Liver (tissue), 8 donors: ENCODE measurements at regions not wholly inside any gene's neighbourhood (a gene's known extent, or its start where the extent isn't known, plus 50 kb on each side); places are given as distances from the start of the nearest gene placed in this dataset.

Experiments used
- DNase-seq: peaks from one replicate; pipeline ENCODE4 v3.0.0-alpha.2; 2017; ENCODE audit warnings: low spot score
- H3K27ac ChIP-seq, 2 donors: one replicate each; pipeline ENCODE4 v1.7.0; 2013; ENCODE audit warnings: inconsistent platforms in 2 of 2, low read length in 2 of 2, control low read depth in 1 of 2, low read depth in 1 of 2, mild to moderate bottlenecking in 1 of 2
- H3K27me3 ChIP-seq, 4 donors: one replicate each; pipeline versions ENCODE4 v1.6.1 to v1.7.0; 2013; ENCODE audit warnings: low read length in 3 of 4, inconsistent platforms in 1 of 4, mild to moderate bottlenecking in 1 of 4, moderate library complexity in 1 of 4; ENCODE audit not compliant: control insufficient read depth in 4 of 4, insufficient read depth in 4 of 4
- H3K36me3 ChIP-seq, 4 donors: one replicate each; pipeline versions ENCODE4 v1.6.1 to v1.7.0; 2013; ENCODE audit warnings: low read length in 3 of 4, mild to moderate bottlenecking in 3 of 4, low read depth in 1 of 4, moderate library complexity in 1 of 4; ENCODE audit not compliant: control insufficient read depth in 4 of 4, insufficient read depth in 3 of 4
- H3K4me1 ChIP-seq, 4 donors: one replicate each; pipeline versions ENCODE4 v1.6.1 to v1.7.0; 2013; ENCODE audit warnings: low read length in 3 of 4, mild to moderate bottlenecking in 3 of 4, moderate library complexity in 1 of 4; ENCODE audit not compliant: control insufficient read depth in 4 of 4, insufficient read depth in 4 of 4
- H3K4me3 ChIP-seq, 3 donors: one replicate each; pipeline versions ENCODE4 v1.6.1 to v1.7.0; 2013; ENCODE audit warnings: low read length in 3 of 3, control low read depth in 1 of 3, low read depth in 1 of 3, mild to moderate bottlenecking in 1 of 3
- H3K9ac ChIP-seq, 2 donors: one replicate each; pipeline ENCODE4 v1.7.0; 2013; ENCODE audit warnings: low read length in 2 of 2, mild to moderate bottlenecking in 2 of 2, moderate library complexity in 2 of 2, control low read depth in 1 of 2, low read depth in 1 of 2
- H3K9me3 ChIP-seq, 4 donors: one replicate each; pipeline versions ENCODE4 v1.6.1 to v1.7.0; 2013; ENCODE audit warnings: low read length in 3 of 4; ENCODE audit not compliant: control insufficient read depth in 4 of 4
- EGR1 ChIP-seq, 2 donors: IDR thresholded peaks; 2 replicates each; pipeline ENCODE4 v1.6.1; 2016 to 2018; ENCODE audit warnings: antibody characterized with exemption in 2 of 2, low read depth in 2 of 2
- FOXA1 ChIP-seq: IDR thresholded peaks from 2 replicates; pipeline ENCODE4 v1.6.1; 2016; ENCODE audit warnings: antibody characterized with exemption
- FOXA2 ChIP-seq: IDR thresholded peaks from 2 replicates; pipeline ENCODE4 v1.6.1; 2016; ENCODE audit warnings: antibody characterized with exemption
- GABPA ChIP-seq, 2 donors: IDR thresholded peaks in 1 of 2; conservative IDR thresholded peaks in 1 of 2; 2 replicates each; pipeline ENCODE4 v1.6.1; 2016; ENCODE audit warnings: antibody characterized with exemption in 2 of 2, mild to moderate bottlenecking in 1 of 2, moderate library complexity in 1 of 2
- HNF4A ChIP-seq, 2 donors: conservative IDR thresholded peaks; 2 replicates each; pipeline ENCODE4 v1.6.1; 2016; ENCODE audit warnings: antibody characterized with exemption in 2 of 2, mild to moderate bottlenecking in 2 of 2
- HNF4G ChIP-seq: IDR thresholded peaks from 2 replicates; pipeline ENCODE4 v1.6.1; 2016; ENCODE audit warnings: antibody characterized with exemption
- JUND ChIP-seq, 2 donors: IDR thresholded peaks; 2 replicates each; pipeline ENCODE4 v1.6.1; 2016; ENCODE audit warnings: antibody characterized with exemption in 2 of 2
- NR2F2 ChIP-seq: IDR thresholded peaks from 2 replicates; pipeline ENCODE4 v1.6.1; 2016; ENCODE audit warnings: antibody characterized with exemption
- RAD21 ChIP-seq, 2 donors: IDR thresholded peaks; 2 replicates each; pipeline ENCODE4 v1.6.1; 2016; ENCODE audit warnings: antibody characterized with exemption in 2 of 2, mild to moderate bottlenecking in 2 of 2
- RXRA ChIP-seq, 2 donors: IDR thresholded peaks; 2 replicates each; pipeline ENCODE4 v1.6.1; 2017 to 2018; ENCODE audit warnings: antibody characterized with exemption in 2 of 2, mild to moderate bottlenecking in 1 of 2
- SP1 ChIP-seq: IDR thresholded peaks from 2 replicates; pipeline ENCODE4 v1.6.1; 2018; ENCODE audit warnings: antibody characterized with exemption, mild to moderate bottlenecking
- TAF1 ChIP-seq: conservative IDR thresholded peaks from 2 replicates; pipeline ENCODE4 v1.6.1; 2016; ENCODE audit warnings: antibody characterized with exemption, mild to moderate bottlenecking
- YY1 ChIP-seq: IDR thresholded peaks from 2 replicates; pipeline ENCODE4 v1.6.1; 2016; ENCODE audit warnings: antibody characterized with exemption, mild to moderate bottlenecking
- WGBS: extraction: QIAGEN DNeasy Blood & Tissue Kit; methylation state at CpG from one replicate; pipeline ENCODE4 v1.1.7; 2013; 5-methylcytosine and 5-hydroxymethylcytosine counted together
- TF ChIP-seq, protein P1 (sequence below): IDR thresholded peaks from 2 replicates; pipeline ENCODE4 v1.6.1; 2016; ENCODE audit warnings: antibody characterized with exemption
- TF ChIP-seq, protein P2 (sequence below): IDR thresholded peaks from 2 replicates; pipeline ENCODE4 v1.6.1; 2016; ENCODE audit warnings: antibody characterized with exemption
- TF ChIP-seq, protein P3 (sequence below): IDR thresholded peaks from 2 replicates; pipeline ENCODE4 v1.6.1; 2016; ENCODE audit warnings: antibody characterized with exemption
- TF ChIP-seq, protein P4 (sequence below): fragments of 150-350 bp; IDR thresholded peaks from 2 replicates; pipeline ENCODE4 v1.5.1; 2017; ENCODE audit warnings: improper control_type of control experiment, low read depth, low read length; ENCODE audit not compliant: missing input control
- TF ChIP-seq, protein P5 (sequence below): IDR thresholded peaks from 2 replicates; pipeline ENCODE4 v1.6.1; 2016; ENCODE audit warnings: antibody characterized with exemption, mild to moderate bottlenecking
- donor health status: healthy.
- donor health status: healthy.
- donor health status: healthy.
- donor health status: healthy.
- donor health status: healthy.

DNA sequence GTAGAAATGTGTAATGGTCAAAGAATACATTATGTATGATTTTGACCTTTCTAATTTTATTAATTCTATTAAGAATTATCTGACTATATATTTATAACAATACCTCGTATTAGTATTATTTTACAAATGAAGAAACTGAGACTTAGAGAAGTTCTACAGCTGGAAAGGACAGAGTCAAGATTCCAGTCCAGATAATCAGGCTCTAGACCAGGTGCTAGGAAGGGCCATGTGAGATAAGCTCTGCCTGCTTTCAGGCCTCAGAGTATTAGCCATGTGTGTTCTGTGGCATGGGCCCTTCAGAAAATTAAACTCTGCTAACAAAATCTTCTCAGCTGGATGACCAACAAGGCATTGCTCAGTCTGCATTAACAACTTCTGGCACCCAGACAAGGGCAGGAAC lies 87.5 kb downstream of the CD200R1L start:
- no peaks in the 10 kb centered on the region for H3K9me3 ChIP-seq
- WGBS = 83% methylated on average over 1 of the region's 1 CpG
- H3K4me1 ChIP-seq = no peaks in the 10 kb centered on the region
- H3K27ac ChIP-seq = no peak overlapping the region
- H3K27me3 ChIP-seq = no peaks in the 10 kb centered on the region
- no peak overlapping the region for H3K4me3 ChIP-seq
- DNase-seq = no peak
- no peaks in the 10 kb centered on the region for H3K36me3 ChIP-seq
- TF ChIP-seq HNF4A (conservative IDR thresholded peaks at IDR 0.05) = no peak
- TF ChIP-seq, protein P1, sequence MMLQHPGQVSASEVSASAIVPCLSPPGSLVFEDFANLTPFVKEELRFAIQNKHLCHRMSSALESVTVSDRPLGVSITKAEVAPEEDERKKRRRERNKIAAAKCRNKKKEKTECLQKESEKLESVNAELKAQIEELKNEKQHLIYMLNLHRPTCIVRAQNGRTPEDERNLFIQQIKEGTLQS = no peak
- TF ChIP-seq RAD21 (IDR thresholded peaks at IDR 0.05) = no peak
- TF ChIP-seq, protein P2, sequence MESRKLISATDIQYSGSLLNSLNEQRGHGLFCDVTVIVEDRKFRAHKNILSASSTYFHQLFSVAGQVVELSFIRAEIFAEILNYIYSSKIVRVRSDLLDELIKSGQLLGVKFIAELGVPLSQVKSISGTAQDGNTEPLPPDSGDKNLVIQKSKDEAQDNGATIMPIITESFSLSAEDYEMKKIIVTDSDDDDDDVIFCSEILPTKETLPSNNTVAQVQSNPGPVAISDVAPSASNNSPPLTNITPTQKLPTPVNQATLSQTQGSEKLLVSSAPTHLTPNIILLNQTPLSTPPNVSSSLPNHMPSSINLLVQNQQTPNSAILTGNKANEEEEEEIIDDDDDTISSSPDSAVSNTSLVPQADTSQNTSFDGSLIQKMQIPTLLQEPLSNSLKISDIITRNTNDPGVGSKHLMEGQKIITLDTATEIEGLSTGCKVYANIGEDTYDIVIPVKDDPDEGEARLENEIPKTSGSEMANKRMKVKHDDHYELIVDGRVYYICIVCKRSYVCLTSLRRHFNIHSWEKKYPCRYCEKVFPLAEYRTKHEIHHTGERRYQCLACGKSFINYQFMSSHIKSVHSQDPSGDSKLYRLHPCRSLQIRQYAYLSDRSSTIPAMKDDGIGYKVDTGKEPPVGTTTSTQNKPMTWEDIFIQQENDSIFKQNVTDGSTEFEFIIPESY = no peak
- TF ChIP-seq EGR1 (IDR thresholded peaks at IDR 0.05; ENCODE audit: low read depth in 2 of 2) = no peak
- H3K9ac ChIP-seq = no peak overlapping the region

DNA sequence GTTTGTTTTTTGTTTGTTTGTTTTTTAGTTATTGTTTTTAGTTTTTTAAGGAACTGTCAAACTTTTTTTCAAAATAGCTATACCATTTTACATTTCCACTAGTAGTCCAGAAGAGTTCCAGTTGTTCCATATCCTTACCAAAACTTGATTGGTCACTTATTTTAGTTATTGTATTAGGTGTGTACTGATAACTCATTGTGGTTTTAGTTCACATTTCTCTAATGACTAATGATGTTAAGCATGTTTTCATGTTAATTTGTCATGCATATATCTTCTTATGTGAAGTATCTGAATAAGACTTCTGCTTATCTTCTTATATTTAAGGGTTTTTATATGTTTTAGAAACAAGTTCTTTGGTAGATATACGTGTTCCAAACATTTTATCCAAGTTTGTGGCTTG lies 89.5 kb downstream of the CD200R1L start:
- Histone ChIP-seq H3K4me3 (no peak overlapping the region), H3K27me3 (peaks cover 0 to 3% (median 0%) of the 10 kb centered on the region in 4 donors), H3K36me3 (no peaks in the 10 kb centered on the region), H3K9me3 (no peaks in the 10 kb centered on the region), H3K27ac (no peak overlapping the region), H3K4me1 (no peaks in the 10 kb centered on the region), H3K9ac (no peak overlapping the region)
- no peak for DNase-seq
- 57% methylated on average over 1 of the region's 1 CpG for WGBS
- TF ChIP-seq SP1 = no peak
- TF ChIP-seq EGR1 (IDR thresholded peaks at IDR 0.05; ENCODE audit: low read depth in 2 of 2) = no peak
- TF ChIP-seq, protein P3, sequence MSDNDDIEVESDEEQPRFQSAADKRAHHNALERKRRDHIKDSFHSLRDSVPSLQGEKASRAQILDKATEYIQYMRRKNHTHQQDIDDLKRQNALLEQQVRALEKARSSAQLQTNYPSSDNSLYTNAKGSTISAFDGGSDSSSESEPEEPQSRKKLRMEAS = no peak
- no peak for TF ChIP-seq TAF1

DNA sequence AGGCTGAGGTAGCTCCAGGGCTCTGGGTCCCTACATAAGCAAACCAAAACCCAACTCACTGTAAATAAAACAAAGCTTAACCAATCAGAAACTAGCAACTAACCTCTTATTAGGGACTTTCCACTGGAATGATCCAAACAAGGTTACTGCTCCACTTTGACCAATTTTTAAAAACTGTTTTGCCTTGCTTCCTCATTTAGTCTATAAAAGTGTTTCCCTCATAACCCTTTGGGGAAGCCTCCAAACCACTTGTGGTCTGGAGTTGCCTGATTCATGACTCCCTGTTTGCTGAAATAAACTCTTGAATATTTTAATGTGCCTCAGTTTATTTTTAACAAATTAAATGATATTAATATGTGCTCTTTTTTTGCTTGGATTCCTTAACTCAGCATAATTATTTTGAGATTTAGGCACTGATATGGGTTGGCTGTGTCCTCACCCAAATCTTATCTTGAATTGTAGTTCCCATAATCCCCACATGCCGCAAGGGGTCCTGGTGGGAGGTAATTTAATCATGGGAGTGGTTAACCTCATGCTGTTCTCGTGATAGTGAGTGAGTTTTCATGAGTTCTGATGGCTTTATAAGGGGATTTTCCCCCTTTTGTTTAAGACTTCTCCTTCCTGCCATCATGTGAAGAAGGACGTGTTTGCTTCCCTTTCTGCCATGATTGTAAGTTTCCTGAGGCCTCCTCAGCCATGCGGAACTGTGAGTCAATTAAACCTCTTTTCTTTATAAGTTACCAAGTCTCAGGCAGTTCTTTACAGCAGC lies 90.6 kb downstream of the CD200R1L start:
- WGBS = 70% methylated on average over 4 of the region's 4 CpGs
- H3K27ac ChIP-seq = no peak overlapping the region
- TF ChIP-seq FOXA1 (no peak), JUND (IDR thresholded peaks at IDR 0.05) (no peak), YY1 (no peak), RAD21 (IDR thresholded peaks at IDR 0.05) (no peak), NR2F2 (no peak), TAF1 (no peak), FOXA2 (no peak), HNF4G (no peak), SP1 (no peak), EGR1 (IDR thresholded peaks at IDR 0.05; ENCODE audit: low read depth in 2 of 2) (no peak), GABPA (IDR thresholded peaks at IDR 0.05 in 1 of 2, conservative IDR thresholded peaks at IDR 0.05 in 1 of 2) (no peak), HNF4A (conservative IDR thresholded peaks at IDR 0.05) (no peak), RXRA (IDR thresholded peaks at IDR 0.05) (no peak)
- TF ChIP-seq, protein P4, sequence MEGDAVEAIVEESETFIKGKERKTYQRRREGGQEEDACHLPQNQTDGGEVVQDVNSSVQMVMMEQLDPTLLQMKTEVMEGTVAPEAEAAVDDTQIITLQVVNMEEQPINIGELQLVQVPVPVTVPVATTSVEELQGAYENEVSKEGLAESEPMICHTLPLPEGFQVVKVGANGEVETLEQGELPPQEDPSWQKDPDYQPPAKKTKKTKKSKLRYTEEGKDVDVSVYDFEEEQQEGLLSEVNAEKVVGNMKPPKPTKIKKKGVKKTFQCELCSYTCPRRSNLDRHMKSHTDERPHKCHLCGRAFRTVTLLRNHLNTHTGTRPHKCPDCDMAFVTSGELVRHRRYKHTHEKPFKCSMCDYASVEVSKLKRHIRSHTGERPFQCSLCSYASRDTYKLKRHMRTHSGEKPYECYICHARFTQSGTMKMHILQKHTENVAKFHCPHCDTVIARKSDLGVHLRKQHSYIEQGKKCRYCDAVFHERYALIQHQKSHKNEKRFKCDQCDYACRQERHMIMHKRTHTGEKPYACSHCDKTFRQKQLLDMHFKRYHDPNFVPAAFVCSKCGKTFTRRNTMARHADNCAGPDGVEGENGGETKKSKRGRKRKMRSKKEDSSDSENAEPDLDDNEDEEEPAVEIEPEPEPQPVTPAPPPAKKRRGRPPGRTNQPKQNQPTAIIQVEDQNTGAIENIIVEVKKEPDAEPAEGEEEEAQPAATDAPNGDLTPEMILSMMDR = no peak
- TF ChIP-seq, protein P5, sequence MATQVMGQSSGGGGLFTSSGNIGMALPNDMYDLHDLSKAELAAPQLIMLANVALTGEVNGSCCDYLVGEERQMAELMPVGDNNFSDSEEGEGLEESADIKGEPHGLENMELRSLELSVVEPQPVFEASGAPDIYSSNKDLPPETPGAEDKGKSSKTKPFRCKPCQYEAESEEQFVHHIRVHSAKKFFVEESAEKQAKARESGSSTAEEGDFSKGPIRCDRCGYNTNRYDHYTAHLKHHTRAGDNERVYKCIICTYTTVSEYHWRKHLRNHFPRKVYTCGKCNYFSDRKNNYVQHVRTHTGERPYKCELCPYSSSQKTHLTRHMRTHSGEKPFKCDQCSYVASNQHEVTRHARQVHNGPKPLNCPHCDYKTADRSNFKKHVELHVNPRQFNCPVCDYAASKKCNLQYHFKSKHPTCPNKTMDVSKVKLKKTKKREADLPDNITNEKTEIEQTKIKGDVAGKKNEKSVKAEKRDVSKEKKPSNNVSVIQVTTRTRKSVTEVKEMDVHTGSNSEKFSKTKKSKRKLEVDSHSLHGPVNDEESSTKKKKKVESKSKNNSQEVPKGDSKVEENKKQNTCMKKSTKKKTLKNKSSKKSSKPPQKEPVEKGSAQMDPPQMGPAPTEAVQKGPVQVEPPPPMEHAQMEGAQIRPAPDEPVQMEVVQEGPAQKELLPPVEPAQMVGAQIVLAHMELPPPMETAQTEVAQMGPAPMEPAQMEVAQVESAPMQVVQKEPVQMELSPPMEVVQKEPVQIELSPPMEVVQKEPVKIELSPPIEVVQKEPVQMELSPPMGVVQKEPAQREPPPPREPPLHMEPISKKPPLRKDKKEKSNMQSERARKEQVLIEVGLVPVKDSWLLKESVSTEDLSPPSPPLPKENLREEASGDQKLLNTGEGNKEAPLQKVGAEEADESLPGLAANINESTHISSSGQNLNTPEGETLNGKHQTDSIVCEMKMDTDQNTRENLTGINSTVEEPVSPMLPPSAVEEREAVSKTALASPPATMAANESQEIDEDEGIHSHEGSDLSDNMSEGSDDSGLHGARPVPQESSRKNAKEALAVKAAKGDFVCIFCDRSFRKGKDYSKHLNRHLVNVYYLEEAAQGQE = no peak
- TF ChIP-seq, protein P3 = no peak

More for the DNA sequence above, 90.6 kb downstream of the CD200R1L start:
- Histone ChIP-seq H3K9me3 (no peaks in the 10 kb centered on the region), H3K36me3 (no peaks in the 10 kb centered on the region), H3K9ac (no peak overlapping the region), H3K4me1 (no peaks in the 10 kb centered on the region), H3K27me3 (peaks cover 0 to 3% (median 0%) of the 10 kb centered on the region in 4 donors), H3K4me3 (no peak overlapping the region)
- no peak for DNase-seq
